GM12864 (cell line): ENCODE measurements at regions not wholly inside any gene's neighbourhood (a gene's known extent, or its start where the extent isn't known, plus 50 kb on each side); places are given as distances from the start of the nearest gene placed in this dataset.

Experiments
- DNase-seq: peaks from one replicate; pipeline ENCODE4 v3.0.0-alpha.2; 2011; ENCODE audit warnings: low read depth
- H3K4me3 ChIP-seq: 2 replicates; pipeline ENCODE4 v1.5.1; 2011; ENCODE audit warnings: mild to moderate bottlenecking, low read depth, low read length, control low read depth
- TF ChIP-seq, protein P1 (sequence below): IDR thresholded peaks from 2 replicates; pipeline ENCODE4 v1.5.1; 2011; ENCODE audit warnings: low read depth, mild to moderate bottlenecking, moderate library complexity, low read length, control low read depth, inconsistent platforms; ENCODE audit errors: missing control alignments

DNA sequence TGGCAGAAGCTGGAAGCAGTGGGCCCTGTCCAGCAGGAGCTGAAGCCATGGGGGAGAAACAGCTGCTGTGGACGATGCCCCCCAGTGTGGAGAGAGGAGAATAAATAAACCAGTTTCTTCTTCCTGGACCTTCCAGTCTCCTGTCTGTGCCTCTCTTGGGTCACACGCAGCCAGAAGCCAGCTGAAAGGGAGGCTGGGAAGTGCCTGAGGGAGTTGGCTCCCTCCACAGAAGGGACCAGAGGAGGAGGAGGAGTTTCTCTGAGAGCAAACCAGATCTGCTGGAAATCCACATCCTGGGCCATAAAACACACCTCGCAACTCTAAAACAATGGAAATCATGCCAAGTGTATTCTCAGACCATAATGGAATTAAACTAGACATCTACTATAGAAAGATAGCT lies 577.0 kb downstream of the CDH26 start:
- H3K4me3 ChIP-seq, result no peak overlapping the region
- TF ChIP-seq, protein P1, sequence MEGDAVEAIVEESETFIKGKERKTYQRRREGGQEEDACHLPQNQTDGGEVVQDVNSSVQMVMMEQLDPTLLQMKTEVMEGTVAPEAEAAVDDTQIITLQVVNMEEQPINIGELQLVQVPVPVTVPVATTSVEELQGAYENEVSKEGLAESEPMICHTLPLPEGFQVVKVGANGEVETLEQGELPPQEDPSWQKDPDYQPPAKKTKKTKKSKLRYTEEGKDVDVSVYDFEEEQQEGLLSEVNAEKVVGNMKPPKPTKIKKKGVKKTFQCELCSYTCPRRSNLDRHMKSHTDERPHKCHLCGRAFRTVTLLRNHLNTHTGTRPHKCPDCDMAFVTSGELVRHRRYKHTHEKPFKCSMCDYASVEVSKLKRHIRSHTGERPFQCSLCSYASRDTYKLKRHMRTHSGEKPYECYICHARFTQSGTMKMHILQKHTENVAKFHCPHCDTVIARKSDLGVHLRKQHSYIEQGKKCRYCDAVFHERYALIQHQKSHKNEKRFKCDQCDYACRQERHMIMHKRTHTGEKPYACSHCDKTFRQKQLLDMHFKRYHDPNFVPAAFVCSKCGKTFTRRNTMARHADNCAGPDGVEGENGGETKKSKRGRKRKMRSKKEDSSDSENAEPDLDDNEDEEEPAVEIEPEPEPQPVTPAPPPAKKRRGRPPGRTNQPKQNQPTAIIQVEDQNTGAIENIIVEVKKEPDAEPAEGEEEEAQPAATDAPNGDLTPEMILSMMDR, result no peak
- DNase-seq, result no peak

DNA sequence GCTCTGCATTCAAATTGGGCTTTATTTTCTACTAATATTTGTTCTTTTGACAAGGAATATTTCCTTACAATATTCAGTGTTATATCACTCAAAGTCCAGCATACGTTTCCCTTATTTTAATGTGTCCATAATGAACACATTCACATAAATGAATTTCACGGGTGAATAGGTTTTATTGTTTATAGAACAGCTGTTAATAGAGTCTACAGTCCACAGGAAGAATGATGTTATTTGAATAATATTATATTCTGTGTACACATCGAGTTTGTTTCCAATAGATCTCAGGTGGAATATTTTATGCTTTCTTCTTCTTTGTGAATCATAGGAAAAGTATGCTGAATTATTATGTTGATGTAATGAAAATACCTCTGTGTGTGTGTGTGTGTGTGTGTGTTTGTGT lies 582.4 kb downstream of the CDH26 start:
- TF ChIP-seq, protein P1, result no peak
- no peak overlapping the region for H3K4me3 ChIP-seq
- no peak for DNase-seq

DNA sequence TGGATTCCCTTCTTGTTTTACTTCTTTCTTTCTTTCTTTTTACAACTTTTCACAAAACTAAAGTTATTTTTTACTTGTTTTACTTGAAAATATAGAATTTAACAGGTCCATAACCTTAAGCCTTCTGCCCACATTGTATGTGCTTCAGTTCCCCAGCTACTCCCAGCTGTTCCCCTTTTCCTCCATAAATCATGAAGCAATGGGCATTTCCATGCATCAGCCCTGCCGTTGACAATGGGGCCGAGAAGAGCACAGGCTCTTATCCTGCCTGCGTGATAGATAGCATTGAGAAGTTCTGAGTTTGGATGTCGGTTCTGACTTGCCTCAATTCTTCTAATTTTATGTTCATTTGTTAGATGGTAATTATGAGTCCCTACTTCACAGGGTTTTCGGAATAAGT lies 583.8 kb downstream of the CDH26 start:
- TF ChIP-seq, protein P1, result no peak
- no peak overlapping the region for H3K4me3 ChIP-seq
- no peak for DNase-seq

DNA sequence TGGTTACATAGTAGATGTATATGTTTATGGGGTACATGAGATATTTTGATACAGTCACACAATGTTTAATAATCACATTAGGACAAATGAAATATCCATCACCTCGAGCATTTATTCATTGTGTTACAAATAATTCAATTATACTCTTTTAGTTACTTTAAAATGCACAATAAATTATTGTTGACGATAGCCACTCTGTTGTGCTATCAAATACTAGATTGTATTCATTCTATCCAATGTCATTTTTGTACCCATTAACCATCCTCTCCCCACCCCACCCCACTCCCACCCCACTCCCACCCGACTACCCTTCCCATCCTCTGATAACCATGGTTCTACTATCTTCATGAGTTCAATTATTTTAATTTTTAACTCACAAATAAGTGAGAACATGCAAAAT lies 585.4 kb downstream of the CDH26 start:
- TF ChIP-seq, protein P1, result no peak
- no peak overlapping the region for H3K4me3 ChIP-seq
- no peak for DNase-seq

DNA sequence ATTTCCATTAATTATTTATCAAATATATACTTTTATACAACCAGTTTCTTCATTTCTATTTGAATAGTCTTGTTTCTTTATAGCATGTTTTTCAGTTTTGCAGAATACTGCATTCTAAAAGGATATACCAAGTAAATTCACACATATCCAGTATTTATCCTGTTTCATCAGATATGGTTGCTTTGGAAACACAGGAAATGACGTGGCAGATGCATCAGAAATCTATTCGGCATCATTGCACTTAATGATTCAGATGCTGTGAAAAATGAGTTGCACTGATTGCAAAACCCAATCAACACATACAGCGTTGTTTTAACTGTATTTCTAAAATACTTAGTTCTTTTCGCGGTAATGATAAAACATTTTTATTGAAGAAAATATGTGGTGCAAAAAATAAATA lies 594.9 kb downstream of the CDH26 start:
- no peak for DNase-seq
- no peak overlapping the region for H3K4me3 ChIP-seq
- TF ChIP-seq, protein P1, result no peak

DNA sequence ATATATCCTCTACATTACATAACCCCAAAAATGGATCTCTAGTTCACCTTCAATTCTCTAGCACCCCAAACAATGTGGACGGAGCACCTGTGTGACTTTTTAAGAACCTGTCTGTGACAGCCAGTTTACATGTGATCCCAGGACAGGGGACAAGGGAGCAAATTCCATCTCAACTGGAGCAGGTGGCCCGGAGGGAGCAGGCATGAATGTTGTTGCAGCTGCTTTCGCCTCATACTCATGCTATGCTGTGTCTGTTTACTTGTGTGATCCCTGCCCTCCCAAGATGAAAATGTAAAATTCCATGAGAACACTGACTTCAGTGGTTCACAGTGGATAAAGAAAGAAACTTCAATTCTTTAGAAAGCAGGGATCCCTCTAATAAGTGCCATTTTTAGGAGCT lies 600.3 kb downstream of the CDH26 start:
- no peak overlapping the region for H3K4me3 ChIP-seq
- TF ChIP-seq, protein P1, result no peak
- no peak for DNase-seq

DNA sequence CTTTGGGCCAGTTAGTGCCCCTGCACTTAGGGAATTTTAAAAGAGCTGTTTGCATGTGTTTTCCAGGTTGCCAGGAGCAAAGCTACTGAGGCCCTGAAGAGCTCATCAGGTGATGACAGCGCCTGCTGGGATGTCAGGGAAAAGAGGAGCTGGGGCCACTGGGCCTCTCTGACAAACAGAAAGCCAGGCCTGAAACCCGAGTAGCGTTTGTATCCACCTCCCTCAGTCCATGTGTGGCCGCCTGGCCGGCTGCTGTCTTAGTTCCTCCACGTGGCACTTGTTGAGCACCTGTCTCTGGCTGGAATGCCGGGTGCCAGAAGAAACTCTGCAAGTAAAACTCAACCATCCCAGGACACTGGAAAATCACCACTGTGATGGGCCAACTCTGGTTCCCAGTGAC lies 601.2 kb downstream of the CDH26 start:
- no peak for DNase-seq
- no peak overlapping the region for H3K4me3 ChIP-seq
- TF ChIP-seq, protein P1, result no peak
